ENCODE measurements at regions not wholly inside any gene's neighbourhood (a gene's known extent, or its start where the extent isn't known, plus 50 kb on each side); places are given as distances from the start of the nearest gene placed in this dataset.
"Not testable (repeated sequence)": the region's sequence is repeated elsewhere in the genome, so short reads cannot be mapped to it uniquely, and the experiment has no call there.

- no peak for DNase-seq
These were observed 357.1 kb downstream of the LMO7 start for GRCh38 chr13:75993241-75993640.

- no peak for DNase-seq
These were observed 350.7 kb downstream of the LMO7 start for GRCh38 chr13:75986818-75987217.

- no peak for DNase-seq
These were observed 349.0 kb downstream of the LMO7 start for GRCh38 chr13:75985132-75985531.

- DNase-seq: no peak
These were observed 342.7 kb downstream of the LMO7 start for GRCh38 chr13:75978818-75979217.

GRCh38 chr13:75968103-75968838 lies 332.1 kb downstream of the LMO7 start:
- no peak for DNase-seq

- no peak for DNase-seq
These were observed 327.2 kb downstream of the LMO7 start for GRCh38 chr13:75963302-75963701.

GRCh38 chr13:75961911-75962310 lies 325.8 kb downstream of the LMO7 start:
- DNase-seq: no peak

- DNase-seq: no peak
These were observed 324.4 kb downstream of the LMO7 start for GRCh38 chr13:75960538-75960994.

GRCh38 chr13:75959861-75960481 lies 323.8 kb downstream of the LMO7 start:
- DNase-seq: no peak

- not testable (repeated sequence) for DNase-seq
These were observed 317.5 kb downstream of the LMO7 start for GRCh38 chr13:75953589-75953988.

GRCh38 chr13:75947448-75947847 lies 311.3 kb downstream of the LMO7 start:
- no peak for DNase-seq

- no peak for DNase-seq
These were observed 310.6 kb downstream of the LMO7 start for GRCh38 chr13:75946536-75947284.

- no peak for DNase-seq
These were observed 309.8 kb downstream of the LMO7 start for GRCh38 chr13:75945841-75946482.

- DNase-seq: no peak
These were observed 302.9 kb downstream of the LMO7 start for GRCh38 chr13:75938811-75939560.

GRCh38 chr13:75936791-75937190 lies 300.7 kb downstream of the LMO7 start:
- DNase-seq: no peak

- no peak for DNase-seq
These were observed 299.7 kb downstream of the LMO7 start for GRCh38 chr13:75935805-75936204.

GRCh38 chr13:75934889-75935288 lies 298.8 kb downstream of the LMO7 start:
- DNase-seq: no peak

GRCh38 chr13:75932636-75933035 lies 296.5 kb downstream of the LMO7 start:
- no peak for DNase-seq

- no peak for DNase-seq
These were observed 295.0 kb downstream of the LMO7 start for GRCh38 chr13:75931116-75931515.

- no peak for DNase-seq
These were observed 292.9 kb downstream of the LMO7 start for GRCh38 chr13:75929076-75929475.

GRCh38 chr13:75927183-75927669 lies 291.1 kb downstream of the LMO7 start:
- DNase-seq: no peak

- no peak for DNase-seq
These were observed 284.4 kb downstream of the LMO7 start for GRCh38 chr13:75920536-75920935.
